H1 (cell line): ENCODE measurements at regions not wholly inside any gene's neighbourhood (a gene's known extent, or its start where the extent isn't known, plus 50 kb on each side); places are given as distances from the start of the nearest gene placed in this dataset.

Source experiments
- CTCF ChIA-PET: fragments of 300-600 bp; sonication (Branson Sonifier 250); formaldehyde crosslinking; loops from one replicate; lab custom pipeline; 2021; ENCODE audit not compliant: partially characterized antibody; lab: Charles Lee
- POLR2A ChIA-PET: fragments of 300-600 bp; sonication (Branson Sonifier 250); formaldehyde crosslinking; loops from one replicate; lab custom pipeline; 2021; ENCODE audit warnings: inconsistent platforms; ENCODE audit not compliant: partially characterized antibody; lab: Charles Lee
- DNase-seq, 2 experiments: peaks; one replicate each; pipeline versions ENCODE4 v3.0.0 to v3.0.0-alpha.2; 2010 to 2022; ENCODE audit warnings: low spot score in 2 of 2, low read depth in 1 of 2, mixed read lengths in 1 of 2
- FAIRE-seq: peaks from 2 replicates; lab custom pipeline; 2011; peaks lifted over from hg19 to GRCh38; lab: Jason Lieb, UNC
- H2AFZ ChIP-seq: 2 replicates; pipeline ENCODE4 v1.8.1; 2012; ENCODE audit warnings: low read length, inconsistent platforms
- H2AK5ac ChIP-seq: 2 replicates; pipeline ENCODE4 v1.6.1; 2013; ENCODE audit warnings: low read depth, low read length
- H2BK120ac ChIP-seq: replicated peaks from 2 replicates; pipeline ENCODE3; 2013; ENCODE audit warnings: low read depth, low read length, inconsistent platforms
- H2BK12ac ChIP-seq: 2 replicates; pipeline ENCODE4 v1.6.1; 2013; ENCODE audit warnings: low read depth, low read length
- H2BK15ac ChIP-seq: 2 replicates; pipeline ENCODE4 v1.6.1; 2013; ENCODE audit warnings: low read length
- H2BK20ac ChIP-seq: 2 replicates; pipeline ENCODE4 v1.6.1; 2013; ENCODE audit warnings: low read length
- H2BK5ac ChIP-seq: 2 replicates; pipeline ENCODE4 v1.6.1; 2013; ENCODE audit warnings: low read depth, low read length
- H3K14ac ChIP-seq: 2 replicates; pipeline ENCODE4 v1.6.1; 2013; ENCODE audit warnings: inconsistent platforms; ENCODE audit not compliant: insufficient read length
- H3K18ac ChIP-seq: 2 replicates; pipeline ENCODE4 v1.6.1; 2013; ENCODE audit warnings: low read length; ENCODE audit errors: extremely low read depth
- H3K23ac ChIP-seq: 2 replicates; pipeline ENCODE4 v1.6.1; 2013; ENCODE audit warnings: inconsistent platforms; ENCODE audit not compliant: insufficient read length
- H3K23me2 ChIP-seq: 2 replicates; pipeline ENCODE4 v1.6.1; 2013; ENCODE audit warnings: low read depth, low read length
- H3K27ac ChIP-seq: 2 replicates; pipeline ENCODE4 v1.6.1; 2011; ENCODE audit warnings: low read depth, low read length, inconsistent platforms
- H3K27me3 ChIP-seq, 4 experiments: replicated peaks in 1 of 4; 1 replicate in 1 of 4; 2 replicates in 3 of 4; pipeline versions ENCODE4 v1.6.1 to v1.8.1; 2011 to 2013; ENCODE audit warnings: low read length in 3 of 4, mild to moderate bottlenecking in 3 of 4, inconsistent platforms in 2 of 4, mixed read lengths in 2 of 4, moderate library complexity in 1 of 4; ENCODE audit not compliant: control insufficient read depth in 3 of 4, insufficient read depth in 3 of 4; ENCODE audit errors: extremely low read depth in 1 of 4
- H3K36me3 ChIP-seq, 4 experiments: 2 replicates each; pipeline versions ENCODE4 v1.6.1 to v1.8.1; 2011 to 2013; ENCODE audit warnings: mild to moderate bottlenecking in 4 of 4, low read length in 3 of 4, moderate library complexity in 2 of 4, control low read depth in 1 of 4, inconsistent platforms in 1 of 4; ENCODE audit not compliant: insufficient read depth in 4 of 4, control insufficient read depth in 2 of 4
- H3K4ac ChIP-seq: replicated peaks from 2 replicates; pipeline ENCODE3; 2013; ENCODE audit warnings: low read length, low read depth, mixed read lengths, inconsistent platforms; ENCODE audit not compliant: insufficient read length
- H3K4me1 ChIP-seq, 4 experiments: replicated peaks in 1 of 4; 1 replicate in 1 of 4; 2 replicates in 3 of 4; pipeline versions ENCODE4 v1.6.1 to v1.8.1; 2011 to 2013; ENCODE audit warnings: low read length in 3 of 4, inconsistent platforms in 2 of 4, mixed read lengths in 1 of 4; ENCODE audit not compliant: insufficient read depth in 4 of 4, control insufficient read depth in 3 of 4
- H3K4me2 ChIP-seq, 2 experiments: 2 replicates each; pipeline versions ENCODE4 v1.6.1 to v1.8.1; 2011 to 2013; ENCODE audit warnings: low read depth in 2 of 2, low read length in 2 of 2, control low read depth in 1 of 2, inconsistent platforms in 1 of 2, mild to moderate bottlenecking in 1 of 2; ENCODE audit not compliant: insufficient read depth in 1 of 2
- H3K4me3 ChIP-seq, 4 experiments: fragments of 200-600, 300-600 bp in 1 of 4; sonication (generic), shearing (Covaris generic), sonication (Bioruptor Twin) in 1 of 4; 2 replicates each; pipeline versions ENCODE4 v1.5.1 to v1.8.1; 2011 to 2016; ENCODE audit warnings: low read length in 4 of 4, low read depth in 3 of 4, control low read depth in 2 of 4, inconsistent platforms in 2 of 4, mild to moderate bottlenecking in 2 of 4, mixed read lengths in 1 of 4, moderate library complexity in 1 of 4; ENCODE audit not compliant: insufficient read depth in 2 of 4; ENCODE audit errors: extremely low read depth in 1 of 4
- H3K56ac ChIP-seq: replicated peaks from 2 replicates; pipeline ENCODE3; 2013; ENCODE audit warnings: low read depth, mild to moderate bottlenecking, mixed read lengths, low read length, inconsistent platforms; ENCODE audit not compliant: insufficient read length
- H3K79me1 ChIP-seq: 2 replicates; pipeline ENCODE4 v1.6.1; 2013; ENCODE audit warnings: low read depth, low read length, control low read depth
- H3K79me2 ChIP-seq, 2 experiments: 2 replicates each; pipeline versions ENCODE4 v1.6.1 to v1.8.1; 2012 to 2013; ENCODE audit warnings: low read length in 2 of 2, mild to moderate bottlenecking in 2 of 2, inconsistent platforms in 1 of 2; ENCODE audit not compliant: insufficient read depth in 2 of 2, control insufficient read depth in 1 of 2
- H3K9ac ChIP-seq, 4 experiments: replicated peaks in 1 of 4; 1 replicate in 1 of 4; 2 replicates in 3 of 4; pipeline versions ENCODE4 v1.6.1 to v1.8.1; 2011 to 2013; ENCODE audit warnings: low read depth in 3 of 4, low read length in 3 of 4, control low read depth in 2 of 4, mild to moderate bottlenecking in 2 of 4, moderate library complexity in 2 of 4, inconsistent platforms in 1 of 4; ENCODE audit errors: extremely low read depth in 1 of 4
- H3K9me3 ChIP-seq, 2 experiments: 2 replicates each; pipeline versions ENCODE4 v1.6.1 to v1.8.1; 2012 to 2013; ENCODE audit warnings: mild to moderate bottlenecking in 2 of 2, moderate library complexity in 2 of 2, control low read depth in 1 of 2, inconsistent platforms in 1 of 2, low read depth in 1 of 2, low read length in 1 of 2, mixed read lengths in 1 of 2; ENCODE audit not compliant: insufficient read depth in 2 of 2
- H4K20me1 ChIP-seq, 2 experiments: replicated peaks in 1 of 2; 2 replicates each; pipeline versions ENCODE3 to v1.8.1; 2011 to 2013; ENCODE audit warnings: inconsistent platforms in 2 of 2, low read length in 2 of 2, mild to moderate bottlenecking in 1 of 2; ENCODE audit not compliant: insufficient read depth in 2 of 2, control insufficient read depth in 1 of 2
- H4K5ac ChIP-seq: 2 replicates; pipeline ENCODE4 v1.6.1; 2013; ENCODE audit warnings: low read length, low read depth, mixed read lengths, inconsistent platforms; ENCODE audit not compliant: insufficient read length
- H4K8ac ChIP-seq: 2 replicates; pipeline ENCODE4 v1.8.0; 2013; ENCODE audit warnings: mild to moderate bottlenecking, moderate library complexity, low read length, inconsistent platforms; ENCODE audit not compliant: insufficient read depth; ENCODE audit errors: extremely low read depth
- H4K91ac ChIP-seq: replicated peaks from 2 replicates; pipeline ENCODE3; 2013; ENCODE audit warnings: low read length, mixed read lengths, inconsistent platforms; ENCODE audit not compliant: insufficient read length
- ATF3 ChIP-seq: IDR thresholded peaks from 2 replicates; pipeline ENCODE4 v1.6.1; 2011; ENCODE audit warnings: low read depth, mild to moderate bottlenecking, low read length; ENCODE audit not compliant: insufficient read depth
- BACH1 ChIP-seq: IDR thresholded peaks from 2 replicates; pipeline ENCODE4 v1.6.1; 2012; ENCODE audit warnings: low read length, improper control_type of control experiment
- CREB1 ChIP-seq: IDR thresholded peaks from 2 replicates; pipeline ENCODE4 v1.6.1; 2012; ENCODE audit warnings: inconsistent platforms
- HDAC6 ChIP-seq: IDR thresholded peaks from one replicate; pipeline ENCODE4 v1.7.1; 2012; ENCODE audit warnings: low read depth, mild to moderate bottlenecking, inconsistent platforms, low read length, moderate library complexity
- JUND ChIP-seq: IDR thresholded peaks from 2 replicates; pipeline ENCODE4 v1.6.1; 2011; ENCODE audit warnings: mild to moderate bottlenecking, improper control_type of control experiment, low read length
- KDM4A ChIP-seq: IDR thresholded peaks from one replicate; pipeline ENCODE4 v1.7.1; 2012; ENCODE audit warnings: low read depth, mild to moderate bottlenecking, moderate library complexity, low read length, inconsistent platforms; ENCODE audit not compliant: severe bottlenecking
- SIN3A ChIP-seq, 2 experiments: IDR thresholded peaks in 1 of 2; conservative IDR thresholded peaks in 1 of 2; 2 replicates each; pipeline ENCODE4 v1.6.1; 2011 to 2012; ENCODE audit warnings: low read length in 2 of 2, improper control_type of control experiment in 1 of 2, low read depth in 1 of 2, mild to moderate bottlenecking in 1 of 2
- SP1 ChIP-seq: IDR thresholded peaks from 2 replicates; pipeline ENCODE4 v1.6.1; 2011; ENCODE audit warnings: low read depth, low read length
- SP4 ChIP-seq: IDR thresholded peaks from 2 replicates; pipeline ENCODE4 v1.6.1; 2012; ENCODE audit warnings: low read length, inconsistent platforms
- WGBS, 2 experiments: shearing (Covaris generic) in 1 of 2; methylation state at CpG; one replicate each; pipeline versions ENCODE4 v1.1.6 to v1.1.7; 2013 to 2015; ENCODE audit warnings: low lambda C conversion rate in 2 of 2, mixed read lengths in 2 of 2, inconsistent platforms in 1 of 2, low coverage in 1 of 2, missing lambda C conversion rate in 1 of 2; ENCODE audit not compliant: insufficient replicate concordance in 2 of 2, insufficient coverage in 1 of 2, insufficient read length in 1 of 2; ENCODE audit errors: extremely low coverage in 1 of 2, missing lambda C conversion rate in 1 of 2; 5-methylcytosine and 5-hydroxymethylcytosine counted together

GRCh38 chr7:10469476-10469875 lies 504.2 kb upstream of the PHF14 start:
- H3K23me2 ChIP-seq, result no peaks in the 10 kb centered on the region
- no peak overlapping the region for H3K4me2 ChIP-seq
- H2BK20ac ChIP-seq, result no peak overlapping the region
- no peak for FAIRE-seq
- no peak overlapping the region for H3K56ac ChIP-seq
- no peak overlapping the region for H4K8ac ChIP-seq
- H3K4me3 ChIP-seq, result no peak overlapping the region
- peaks cover 0 to 1% (median 0%) of the 10 kb centered on the region in 4 experiments; a peak in 1 of 7 replicates for H3K27me3 ChIP-seq
- no peak for DNase-seq
- no peak overlapping the region for H4K5ac ChIP-seq
- no peak overlapping the region for H4K91ac ChIP-seq
- ChIA-PET POLR2A (no interaction called here), CTCF (no interaction called here)
- no peak overlapping the region for H3K27ac ChIP-seq
- H4K20me1 ChIP-seq, result no peaks in the 10 kb centered on the region
- no peak overlapping the region for H2BK12ac ChIP-seq
- H3K18ac ChIP-seq, result no peak overlapping the region
- H3K4ac ChIP-seq, result no peak overlapping the region
- H3K14ac ChIP-seq, result no peak overlapping the region
- no peak overlapping the region for H2AK5ac ChIP-seq
- no peak overlapping the region for H2BK120ac ChIP-seq
- no peaks in the 10 kb centered on the region for H3K4me1 ChIP-seq
- H3K23ac ChIP-seq, result no peak overlapping the region
- H2AFZ ChIP-seq, result no peak overlapping the region
- TF ChIP-seq HDAC6 (no peak), SP1 (no peak), ATF3 (no peak), BACH1 (no peak), JUND (no peak), SP4 (no peak), KDM4A (no peak), SIN3A (conservative IDR thresholded peaks at IDR 0.05 in 1 of 2, IDR thresholded peaks at IDR 0.05 in 1 of 2; ENCODE audit: low read depth in 1 of 2, low read length in 2 of 2) (no peak), CREB1 (no peak)
- no peak overlapping the region for H2BK5ac ChIP-seq
- no peaks in the 10 kb centered on the region for H3K79me2 ChIP-seq
- H3K79me1 ChIP-seq, result no peaks in the 10 kb centered on the region
- no peaks in the 10 kb centered on the region; a peak in 1 of 4 replicates for H3K9me3 ChIP-seq
- WGBS, 2 experiments, result 65% methylated on average over 7 of the region's 7 CpGs; no CpG with 5 or more reads in 1 of the 2 experiments
- no peak overlapping the region for H3K9ac ChIP-seq
- no peaks in the 10 kb centered on the region for H3K36me3 ChIP-seq
- H2BK15ac ChIP-seq, result no peak overlapping the region
